RWPE2 (cell line): ENCODE measurements at regions not wholly inside any gene's neighbourhood (a gene's known extent, or its start where the extent isn't known, plus 50 kb on each side); places are given as distances from the start of the nearest gene placed in this dataset.

Experiments
- ATAC-seq: fragments of 200-7000 bp; cut with Tn5 transposase; 3 replicates; pipeline ENCODE4 v1.9.1; 2021; ENCODE audit warnings: low read depth
- DNase-seq: peaks from one replicate; pipeline ENCODE4 v3.0.0-alpha.2; 2020; ENCODE audit warnings: low spot score
- H3K27ac ChIP-seq: fragments of 450-650 bp; 2 replicates; pipeline ENCODE4 v1.5.1; 2017; ENCODE audit warnings: mild to moderate bottlenecking; ENCODE audit not compliant: poor library complexity, severe bottlenecking
- H3K27me3 ChIP-seq: fragments of 250-450 bp; sonication (Bioruptor Pico); 2 replicates; pipeline ENCODE4 v1.5.1; 2021; ENCODE audit warnings: mild to moderate bottlenecking, moderate library complexity; ENCODE audit not compliant: insufficient read depth, poor library complexity, severe bottlenecking
- H3K36me3 ChIP-seq: fragments of 250-450 bp; sonication (Bioruptor Pico); 2 replicates; pipeline ENCODE4 v1.5.1; 2020; ENCODE audit warnings: low read depth, mild to moderate bottlenecking, moderate library complexity
- H3K4me1 ChIP-seq: fragments of 250-450 bp; sonication (Bioruptor Pico); 2 replicates; pipeline ENCODE4 v1.5.1; 2021; ENCODE audit warnings: mild to moderate bottlenecking, moderate library complexity; ENCODE audit not compliant: insufficient read depth, poor library complexity, severe bottlenecking
- H3K4me3 ChIP-seq: fragments of 250-450 bp; sonication (Bioruptor Pico); 2 replicates; pipeline ENCODE4 v1.5.1; 2021; ENCODE audit warnings: mild to moderate bottlenecking, moderate library complexity; ENCODE audit not compliant: severe bottlenecking
- H3K9me3 ChIP-seq: fragments of 250-450 bp; sonication (Bioruptor Pico); 2 replicates; pipeline ENCODE4 v1.5.1; 2021; ENCODE audit warnings: mild to moderate bottlenecking, moderate library complexity; ENCODE audit not compliant: severe bottlenecking
- TF ChIP-seq, protein P1 (sequence below): fragments of 450-650 bp; IDR thresholded peaks from one replicate; pipeline ENCODE4 v1.5.1; 2017; ENCODE audit warnings: mild to moderate bottlenecking, moderate library complexity; ENCODE audit not compliant: poor library complexity, severe bottlenecking

DNA sequence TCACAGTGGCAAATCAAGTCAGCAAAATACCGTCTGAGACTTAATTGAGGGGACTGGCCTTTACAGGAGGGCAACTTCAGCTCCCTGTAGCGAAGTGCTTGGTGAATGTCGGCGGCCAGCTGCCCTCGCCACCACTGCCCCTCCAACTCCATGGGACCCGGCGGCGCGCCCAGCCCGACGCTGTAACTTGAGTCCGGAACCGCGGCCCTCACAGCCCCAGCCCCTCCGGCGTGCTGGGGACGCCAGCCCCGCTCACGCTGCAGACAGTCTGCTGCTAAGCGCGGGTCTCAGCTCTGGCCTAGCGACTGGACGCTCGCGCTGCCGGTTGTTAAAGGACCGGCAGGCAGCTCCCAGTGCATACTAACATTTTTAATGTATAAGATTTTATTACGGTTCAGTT is 113.4 kb upstream of the NUPR2 start:
- H3K27ac ChIP-seq = no peak overlapping the region
- no peak for ATAC-seq
- H3K36me3 ChIP-seq = no peaks in the 10 kb centered on the region
- H3K9me3 ChIP-seq = no peaks in the 10 kb centered on the region
- H3K4me3 ChIP-seq = no peak overlapping the region
- H3K27me3 ChIP-seq = no peaks in the 10 kb centered on the region
- no peak for DNase-seq
- H3K4me1 ChIP-seq = no peaks in the 10 kb centered on the region
- TF ChIP-seq, protein P1, sequence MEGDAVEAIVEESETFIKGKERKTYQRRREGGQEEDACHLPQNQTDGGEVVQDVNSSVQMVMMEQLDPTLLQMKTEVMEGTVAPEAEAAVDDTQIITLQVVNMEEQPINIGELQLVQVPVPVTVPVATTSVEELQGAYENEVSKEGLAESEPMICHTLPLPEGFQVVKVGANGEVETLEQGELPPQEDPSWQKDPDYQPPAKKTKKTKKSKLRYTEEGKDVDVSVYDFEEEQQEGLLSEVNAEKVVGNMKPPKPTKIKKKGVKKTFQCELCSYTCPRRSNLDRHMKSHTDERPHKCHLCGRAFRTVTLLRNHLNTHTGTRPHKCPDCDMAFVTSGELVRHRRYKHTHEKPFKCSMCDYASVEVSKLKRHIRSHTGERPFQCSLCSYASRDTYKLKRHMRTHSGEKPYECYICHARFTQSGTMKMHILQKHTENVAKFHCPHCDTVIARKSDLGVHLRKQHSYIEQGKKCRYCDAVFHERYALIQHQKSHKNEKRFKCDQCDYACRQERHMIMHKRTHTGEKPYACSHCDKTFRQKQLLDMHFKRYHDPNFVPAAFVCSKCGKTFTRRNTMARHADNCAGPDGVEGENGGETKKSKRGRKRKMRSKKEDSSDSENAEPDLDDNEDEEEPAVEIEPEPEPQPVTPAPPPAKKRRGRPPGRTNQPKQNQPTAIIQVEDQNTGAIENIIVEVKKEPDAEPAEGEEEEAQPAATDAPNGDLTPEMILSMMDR = no peak

- DNase-seq (no peak), ATAC-seq (no peak)
- Histone ChIP-seq H3K4me3 (no peak overlapping the region), H3K27ac (no peak overlapping the region), H3K9me3 (no peaks in the 10 kb centered on the region), H3K27me3 (no peaks in the 10 kb centered on the region), H3K36me3 (no peaks in the 10 kb centered on the region), H3K4me1 (no peaks in the 10 kb centered on the region)
- TF ChIP-seq, protein P1 = no peak
Observed at GRCh38 chr7:56222866-56223265, 106.6 kb upstream of the NUPR2 start.

DNA sequence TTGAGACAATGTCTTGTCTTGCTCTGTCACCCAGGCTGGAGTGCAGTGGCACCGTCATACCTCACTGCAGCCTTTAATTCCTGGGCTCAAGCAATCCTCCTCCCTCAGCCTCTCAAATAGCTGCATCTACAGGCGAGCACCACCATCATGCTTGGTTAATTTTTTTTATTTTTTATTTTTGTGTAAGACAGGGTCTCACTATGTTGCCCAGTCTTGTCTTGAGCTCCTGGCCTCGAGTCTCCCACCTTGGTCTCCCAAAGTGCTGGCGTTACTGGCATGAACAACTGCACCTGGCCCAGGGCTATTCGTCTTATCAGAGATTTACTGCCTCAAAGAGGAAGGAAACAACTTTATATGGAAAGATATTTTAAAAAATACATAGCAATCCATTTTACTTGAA is 102.8 kb upstream of the NUPR2 start:
- Histone ChIP-seq H3K4me1 (no peaks in the 10 kb centered on the region), H3K27ac (no peak overlapping the region), H3K27me3 (no peaks in the 10 kb centered on the region), H3K36me3 (no peaks in the 10 kb centered on the region), H3K9me3 (no peaks in the 10 kb centered on the region), H3K4me3 (no peak overlapping the region)
- DNase-seq (no peak), ATAC-seq (no peak)
- TF ChIP-seq, protein P1 = no peak

GRCh38 chr7:56218510-56218909 is 102.3 kb upstream of the NUPR2 start:
- Histone ChIP-seq H3K9me3 (no peaks in the 10 kb centered on the region), H3K4me1 (no peaks in the 10 kb centered on the region), H3K27ac (no peak overlapping the region), H3K27me3 (no peaks in the 10 kb centered on the region), H3K4me3 (no peak overlapping the region), H3K36me3 (no peaks in the 10 kb centered on the region)
- TF ChIP-seq, protein P1 = no peak
- no peak for DNase-seq
- ATAC-seq = no peak

DNA sequence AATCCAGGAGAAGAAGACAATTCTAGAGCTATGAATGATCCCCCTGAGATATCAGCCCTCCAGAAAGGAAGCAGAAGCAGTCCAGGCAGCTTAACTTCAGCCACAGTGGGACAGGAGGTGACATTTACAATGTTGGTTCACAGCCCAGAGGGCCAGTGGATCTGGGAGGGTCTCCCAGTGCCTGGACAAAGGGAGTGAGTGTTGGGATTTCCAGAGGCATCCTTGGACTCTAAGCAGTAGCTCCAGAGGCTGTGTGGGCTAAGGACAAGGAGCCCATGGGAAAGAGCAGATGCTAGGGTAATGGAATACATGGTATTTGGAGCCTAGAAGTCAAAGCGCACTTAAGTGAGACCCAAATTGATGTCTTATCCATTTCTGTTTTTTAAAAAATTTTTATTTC is 97.4 kb upstream of the NUPR2 start:
- TF ChIP-seq, protein P1 = no peak
- no peaks in the 10 kb centered on the region for H3K27me3 ChIP-seq
- H3K4me1 ChIP-seq = no peaks in the 10 kb centered on the region
- no peak overlapping the region for H3K4me3 ChIP-seq
- no peaks in the 10 kb centered on the region for H3K36me3 ChIP-seq
- ATAC-seq = no peak
- H3K27ac ChIP-seq = no peak overlapping the region
- H3K9me3 ChIP-seq = no peaks in the 10 kb centered on the region
- no peak for DNase-seq
